ENCODE measurements at regions not wholly inside any gene's neighbourhood (a gene's known extent, or its start where the extent isn't known, plus 50 kb on each side); places are given as distances from the start of the nearest gene placed in this dataset.
"Not testable (repeated sequence)": the region's sequence is repeated elsewhere in the genome, so short reads cannot be mapped to it uniquely, and the experiment has no call there.

DNA sequence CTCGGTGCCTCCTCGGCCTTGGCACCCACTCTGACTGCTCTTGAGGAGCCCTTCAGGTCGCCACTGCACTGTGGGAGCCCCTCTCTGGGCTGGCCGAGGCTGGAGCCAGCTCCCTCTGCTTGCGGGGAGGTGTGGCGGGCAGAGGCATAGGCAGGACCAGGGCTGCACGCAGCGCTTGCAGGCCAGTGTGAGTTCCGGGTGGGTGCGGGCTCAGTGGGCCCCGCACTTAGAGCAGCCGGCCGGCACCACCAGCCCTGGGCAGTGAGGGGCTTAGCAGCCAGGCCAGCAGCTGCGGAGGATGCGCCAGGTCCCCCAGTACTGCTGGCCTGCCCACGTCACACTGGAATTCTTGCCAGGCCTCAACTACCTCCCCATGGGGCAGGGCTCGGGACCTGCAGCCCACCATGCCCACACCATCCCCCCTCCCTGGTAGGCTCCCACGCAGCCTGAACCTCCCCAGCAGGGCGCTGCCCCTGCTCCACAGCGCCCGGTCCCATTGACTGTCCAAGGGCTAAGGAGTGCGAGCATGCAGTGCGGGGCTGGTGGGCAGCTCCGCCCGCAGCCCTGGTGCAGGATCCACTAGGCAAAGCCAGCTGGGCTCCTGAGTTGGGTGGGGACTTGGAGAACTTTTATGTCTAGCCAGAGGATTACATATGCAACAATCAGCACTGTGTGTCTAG, 602.9 kb upstream of the ST8SIA4 start:
- no peak for DNase-seq (ENCODE audit: low read depth)

DNA sequence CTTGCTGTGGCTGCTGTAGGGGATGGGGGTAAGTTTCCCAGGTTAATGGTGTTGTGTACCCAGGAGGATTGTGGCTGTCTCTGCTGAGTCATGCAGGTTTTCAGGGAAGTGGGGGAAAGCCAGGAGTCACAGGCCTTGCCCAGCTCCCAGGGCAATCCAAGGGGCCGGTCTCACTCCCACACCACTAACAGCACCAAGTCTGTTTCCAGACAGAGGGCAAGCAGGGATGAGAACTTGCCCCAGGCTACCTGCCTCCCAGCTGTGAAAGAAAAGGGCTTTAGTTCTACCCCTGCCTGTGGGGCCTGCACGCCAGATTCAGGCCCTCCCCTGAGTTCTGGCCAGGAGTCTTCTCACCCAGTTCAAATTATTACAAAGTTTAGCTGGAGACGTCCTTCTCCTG, 579.8 kb upstream of the ST8SIA4 start:
- no peak for DNase-seq (ENCODE audit: low read depth)

DNA sequence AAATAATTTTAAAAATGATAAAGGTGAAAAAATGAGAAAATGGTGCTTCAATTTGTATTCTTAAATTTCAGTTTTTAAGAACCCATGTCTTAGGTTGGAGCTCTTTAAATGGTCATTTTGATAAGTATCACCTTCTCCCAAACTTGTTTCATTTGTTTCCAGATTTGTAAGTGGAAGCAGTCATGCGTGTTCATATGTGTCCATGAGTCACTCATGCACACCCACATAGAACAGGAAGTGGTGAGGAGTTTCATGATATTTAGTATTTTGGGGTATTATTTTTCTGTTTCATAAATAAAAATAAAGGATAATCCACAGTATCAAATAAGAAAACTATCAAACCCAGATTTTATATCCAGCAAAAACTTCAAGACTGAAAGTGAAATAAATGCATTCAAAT, 570.4 kb upstream of the ST8SIA4 start:
- DNase-seq (ENCODE audit: low read depth): no peak

DNA sequence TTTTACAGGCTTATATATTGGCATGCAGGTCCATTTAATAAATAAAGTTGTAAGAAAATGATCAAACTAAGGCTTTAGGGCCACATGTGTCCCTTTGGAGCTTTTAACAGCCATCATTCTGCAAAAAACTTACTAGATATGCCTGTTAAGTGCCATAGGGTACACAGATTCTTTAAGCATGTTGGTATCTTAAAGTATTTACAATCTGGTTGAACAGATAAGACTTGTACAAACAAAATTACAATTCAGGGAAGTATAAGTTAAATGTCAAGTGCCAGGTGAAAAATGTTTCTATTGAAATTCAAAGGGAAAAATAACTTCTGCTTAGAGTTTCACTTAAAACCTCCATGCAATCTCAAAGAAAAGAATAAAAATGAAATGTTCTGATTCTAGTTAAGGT, 558.4 kb upstream of the ST8SIA4 start:
- no peak for DNase-seq (ENCODE audit: low read depth)

DNA sequence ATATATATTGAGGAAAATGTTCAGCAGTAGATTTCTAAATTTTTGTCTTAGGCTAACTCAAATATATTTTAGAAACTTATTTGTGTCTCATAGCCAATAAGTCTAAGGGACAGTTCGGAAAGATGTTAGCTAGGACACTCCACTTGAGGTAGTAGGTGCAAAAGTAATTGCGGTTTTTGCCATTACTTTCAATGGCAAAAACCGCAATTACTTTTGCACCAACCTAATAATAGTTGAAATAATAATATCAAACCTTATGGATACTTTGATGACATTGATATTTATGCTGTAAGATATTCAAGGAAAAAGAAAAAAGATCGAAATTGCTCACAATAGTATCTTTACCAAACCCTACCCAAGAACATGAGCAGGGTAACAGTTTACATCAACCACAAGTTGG, 555.5 kb upstream of the ST8SIA4 start:
- no peak for DNase-seq (ENCODE audit: low read depth)

DNA sequence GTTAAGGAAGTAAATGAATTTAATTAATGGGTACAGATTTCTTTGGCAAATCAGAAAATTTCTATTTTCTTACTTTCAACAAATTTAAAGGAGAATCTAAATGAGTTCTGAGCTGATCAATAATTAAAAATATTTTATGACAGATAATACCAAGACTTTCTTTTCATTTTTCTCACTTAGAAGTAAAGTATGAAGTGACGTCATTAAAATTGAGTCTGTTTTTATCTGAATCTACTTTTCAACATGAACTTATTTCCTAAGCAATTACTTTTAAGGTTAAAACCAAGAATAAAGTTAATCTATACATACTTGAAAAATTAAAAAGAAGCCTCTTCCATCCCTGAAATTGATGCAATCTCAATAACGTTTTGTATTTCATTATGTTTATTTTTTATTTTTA, 552.8 kb upstream of the ST8SIA4 start:
- DNase-seq (ENCODE audit: low read depth): no peak

DNA sequence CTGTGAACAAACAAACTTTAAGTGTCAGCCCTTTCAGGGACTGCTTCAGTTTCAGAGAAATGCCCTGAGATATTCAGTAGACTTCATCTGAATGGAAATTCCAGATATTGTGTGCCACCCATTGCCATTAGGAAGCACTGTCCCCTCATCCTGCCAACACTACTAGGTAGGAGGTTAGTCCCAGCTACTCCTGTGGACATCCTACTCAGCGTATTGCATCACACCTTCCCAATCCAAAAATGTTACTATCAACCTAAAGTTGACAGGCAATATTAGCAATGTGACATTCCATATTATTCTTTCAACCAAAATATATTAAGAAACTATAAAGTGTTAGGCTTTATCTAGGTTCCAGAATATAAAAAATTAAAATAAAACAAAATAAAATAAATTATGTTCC, 552.0 kb upstream of the ST8SIA4 start:
- DNase-seq (ENCODE audit: low read depth): no peak

DNA sequence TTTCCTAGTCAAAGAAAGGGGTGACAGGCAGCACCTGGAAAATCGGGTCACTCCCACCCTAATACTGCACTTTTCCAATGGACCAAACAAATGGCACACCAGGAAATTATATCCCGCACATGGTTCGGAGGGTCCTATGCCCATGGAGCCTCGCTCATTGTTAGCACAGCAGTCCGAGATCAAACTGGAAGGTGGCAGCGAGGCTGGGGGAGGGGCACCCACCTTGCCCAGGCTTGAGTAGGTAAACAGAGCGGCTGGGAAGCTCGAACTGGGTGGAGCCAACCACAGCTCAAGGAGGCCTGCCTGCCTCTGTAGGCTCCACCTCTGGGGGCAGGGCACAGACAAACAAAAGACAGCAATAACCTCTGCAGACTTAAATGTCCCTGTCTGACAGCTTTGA, 539.2 kb upstream of the ST8SIA4 start:
- not testable (repeated sequence) for DNase-seq (ENCODE audit: low read depth)

DNA sequence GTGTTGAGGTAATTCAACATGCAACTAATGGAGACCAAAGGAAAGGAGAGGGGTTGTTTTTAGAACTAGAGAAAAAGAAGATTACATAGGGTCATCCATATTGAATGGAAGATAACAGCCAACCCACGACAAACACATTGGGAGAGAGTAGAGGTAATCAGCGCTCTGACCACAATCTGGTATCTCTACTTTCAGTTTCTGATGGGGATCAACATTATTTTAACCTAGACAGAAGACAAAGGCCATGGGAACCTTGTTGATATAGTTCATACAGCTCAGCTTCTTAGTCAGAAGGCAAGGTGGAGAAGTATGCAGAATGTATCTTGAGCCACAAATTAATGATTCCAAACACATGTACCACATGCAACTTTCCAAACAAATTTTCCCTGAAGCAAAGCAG, 537.1 kb upstream of the ST8SIA4 start:
- no peak for DNase-seq (ENCODE audit: low read depth)

DNA sequence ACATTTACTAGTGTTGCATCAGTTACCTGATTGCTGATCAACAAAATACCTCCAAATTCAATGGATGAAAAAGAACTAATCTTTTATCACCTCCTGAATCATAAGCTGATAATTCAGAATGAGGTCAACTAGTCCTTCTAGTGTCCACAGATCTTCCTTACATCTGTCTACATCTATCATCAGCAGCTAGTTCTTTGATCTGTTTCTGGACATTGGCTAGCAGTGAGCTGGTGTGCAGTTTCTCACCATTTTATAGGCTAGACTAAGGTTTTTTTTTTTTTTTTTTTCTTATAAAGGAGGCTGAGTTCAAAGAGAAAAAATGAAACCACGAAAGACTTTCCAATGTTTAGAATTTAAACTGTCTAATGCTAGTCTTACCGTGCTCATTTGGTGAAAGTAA, 534.3 kb upstream of the ST8SIA4 start:
- no peak for DNase-seq (ENCODE audit: low read depth)

DNA sequence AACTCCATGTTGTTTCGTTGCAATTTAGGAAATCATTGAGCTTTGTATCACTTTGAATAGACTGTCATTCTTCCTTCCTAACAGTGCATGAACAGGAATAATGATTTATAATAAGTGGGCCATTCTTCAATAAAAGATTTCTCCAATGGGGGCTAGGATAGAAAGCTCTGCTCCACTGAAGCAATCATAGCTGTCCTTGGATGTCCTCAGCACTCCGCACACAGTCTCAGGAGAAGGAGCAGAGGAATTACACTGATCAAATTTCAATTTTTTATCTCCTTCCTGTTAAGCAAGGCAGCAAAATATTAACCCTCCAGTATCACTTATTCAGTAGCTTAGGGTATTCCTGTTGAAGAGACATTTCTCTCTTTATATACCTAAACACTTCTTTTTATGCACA, 532.7 kb upstream of the ST8SIA4 start:
- no peak for DNase-seq (ENCODE audit: low read depth)

DNA sequence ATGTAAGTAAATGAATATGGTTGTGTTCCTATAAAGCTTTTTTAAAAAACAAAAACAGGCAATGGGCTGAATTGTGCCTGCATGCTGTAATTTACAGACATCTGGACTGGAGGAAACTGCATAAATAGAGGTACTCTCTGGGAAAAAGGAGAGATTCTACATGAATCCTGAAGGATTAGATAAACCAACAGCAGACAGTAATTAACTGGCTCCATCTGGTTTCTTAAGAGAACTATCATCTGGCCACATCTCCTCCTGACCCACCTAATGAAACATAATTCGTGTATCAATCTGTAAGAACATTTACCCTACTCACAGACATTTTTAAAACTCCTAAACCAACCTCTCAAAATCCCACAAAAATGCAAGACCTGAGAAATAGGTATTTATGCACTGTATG, 528.1 kb upstream of the ST8SIA4 start:
- DNase-seq (ENCODE audit: low read depth): no peak

DNA sequence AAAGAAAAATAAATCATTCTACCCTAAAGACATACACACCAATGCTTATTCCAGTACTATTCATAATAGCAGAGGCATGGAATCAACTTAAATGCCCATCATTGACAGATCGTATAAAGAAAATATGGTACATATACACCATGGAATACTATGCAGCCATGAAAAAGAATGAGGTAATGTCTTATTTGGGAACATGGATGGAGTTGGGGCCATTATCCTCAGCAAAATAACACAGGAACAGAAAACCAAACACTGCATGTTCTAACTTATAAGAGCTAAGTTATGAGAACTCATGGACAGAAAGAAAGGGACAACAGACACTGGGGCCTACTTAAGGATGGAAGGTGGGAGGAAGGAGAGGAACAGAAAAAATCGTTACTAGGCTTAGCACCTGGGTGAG, 527.5 kb upstream of the ST8SIA4 start:
- DNase-seq (ENCODE audit: low read depth): no peak

DNA sequence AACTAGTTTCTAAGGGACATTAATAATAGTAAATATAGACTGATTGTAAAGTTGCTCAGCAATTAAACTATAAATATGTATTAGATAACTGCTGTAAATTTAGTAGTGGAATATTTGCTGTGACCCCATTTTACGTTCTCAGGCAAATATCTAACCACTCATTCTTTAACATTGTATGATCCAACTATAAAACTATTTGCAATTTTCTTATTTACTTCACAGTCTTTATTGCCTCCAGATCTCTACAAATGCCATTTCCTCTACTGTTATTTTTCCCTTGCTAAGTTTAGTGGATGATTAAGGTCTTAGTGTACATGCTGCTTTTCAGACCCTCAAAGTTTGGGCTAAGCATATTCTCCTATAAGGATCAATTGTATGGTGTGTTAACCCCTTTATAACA, 526.2 kb upstream of the ST8SIA4 start:
- no peak for DNase-seq (ENCODE audit: low read depth)

DNA sequence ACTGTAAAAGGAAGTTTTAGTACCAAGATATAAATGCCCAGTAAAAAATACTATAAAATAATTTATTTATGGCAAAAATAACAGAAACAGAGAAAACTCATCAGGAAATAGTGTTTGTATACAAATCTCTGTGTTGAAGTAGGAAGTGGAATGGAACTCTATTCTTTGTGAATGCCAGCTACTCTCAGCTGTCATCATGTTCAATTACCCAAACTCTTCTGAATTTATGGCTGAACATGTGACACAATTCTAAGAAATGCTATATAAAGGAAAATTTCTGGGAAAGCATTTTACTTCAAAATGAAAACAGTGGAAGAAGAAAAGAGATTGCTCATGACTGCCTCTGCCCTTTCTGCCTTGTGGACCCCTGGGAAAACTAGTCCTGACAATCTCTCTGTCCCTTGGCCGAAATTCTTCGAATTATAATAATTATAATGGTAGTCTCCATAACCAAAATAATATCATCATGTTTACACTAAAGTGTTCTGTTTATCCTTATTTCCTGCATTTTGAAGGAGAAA, 522.3 kb upstream of the ST8SIA4 start:
- no peak for DNase-seq (ENCODE audit: low read depth)

DNA sequence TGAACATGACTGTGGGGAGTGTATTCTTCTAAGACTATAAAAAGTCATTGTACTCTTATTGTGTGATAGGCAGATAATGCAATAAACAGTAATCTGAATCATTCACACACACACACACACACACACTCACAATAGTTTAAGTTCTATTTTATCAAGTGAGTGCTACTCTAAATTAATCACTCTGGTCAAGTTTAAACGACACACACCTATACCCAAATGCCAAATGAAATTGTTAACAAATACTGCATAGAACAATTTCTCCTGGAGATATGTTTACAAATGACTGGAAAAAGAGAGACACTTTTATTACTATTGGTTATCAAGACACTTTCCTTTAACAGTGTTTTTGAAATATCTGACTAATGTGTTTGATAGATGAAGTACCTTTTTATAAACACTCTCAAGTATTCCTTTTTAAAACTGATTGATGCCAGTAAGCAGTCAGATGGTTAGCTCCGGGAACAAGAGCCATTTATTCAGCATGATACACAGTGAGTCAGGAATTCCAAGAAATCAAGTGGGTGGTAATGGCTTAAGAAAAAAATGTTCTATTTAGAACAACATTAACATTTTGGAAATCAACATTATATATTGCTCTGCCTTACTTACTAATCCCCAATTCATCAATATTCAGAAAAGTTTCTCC, 521.6 kb upstream of the ST8SIA4 start:
- no peak for DNase-seq (ENCODE audit: low read depth)

DNA sequence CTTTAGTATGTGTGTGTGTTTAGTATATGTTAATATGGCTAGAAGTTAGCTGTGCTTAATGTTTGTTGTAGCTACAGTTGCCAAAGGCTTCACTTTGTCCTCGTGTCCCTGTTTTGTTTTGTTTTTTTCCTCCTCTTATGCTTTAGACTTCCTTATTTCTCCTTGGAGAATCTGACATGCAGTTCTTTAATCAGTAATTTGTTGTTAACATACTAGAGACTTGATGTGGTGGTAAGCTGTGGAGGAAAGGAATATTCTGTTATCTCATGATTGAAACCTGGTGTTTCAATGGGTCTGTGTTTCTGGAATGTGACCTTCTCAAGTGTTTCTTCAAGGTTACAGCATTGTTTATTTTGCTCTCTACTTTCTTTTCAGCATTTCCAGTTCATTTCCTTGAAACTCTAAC, 515.6 kb upstream of the ST8SIA4 start:
- no peak for DNase-seq (ENCODE audit: low read depth)

DNA sequence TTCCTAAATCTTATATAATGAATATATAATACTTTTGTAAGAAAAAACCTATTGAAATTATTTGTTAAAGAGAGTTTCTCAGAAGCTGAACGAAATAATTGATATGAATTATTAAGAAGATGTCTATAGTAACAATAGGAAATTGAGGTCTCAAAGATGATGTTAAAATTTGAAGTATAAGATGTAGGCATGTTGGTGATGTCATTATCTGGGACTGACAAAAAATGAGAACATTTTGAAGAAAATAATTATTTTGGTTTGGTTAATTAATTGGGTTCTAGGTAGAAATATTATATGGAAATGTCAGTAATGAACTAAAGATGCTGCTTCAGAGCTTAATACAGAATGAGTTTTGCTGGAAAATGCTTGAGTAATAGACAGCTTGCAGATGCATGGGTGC, 501.4 kb upstream of the ST8SIA4 start:
- DNase-seq (ENCODE audit: low read depth): no peak

DNA sequence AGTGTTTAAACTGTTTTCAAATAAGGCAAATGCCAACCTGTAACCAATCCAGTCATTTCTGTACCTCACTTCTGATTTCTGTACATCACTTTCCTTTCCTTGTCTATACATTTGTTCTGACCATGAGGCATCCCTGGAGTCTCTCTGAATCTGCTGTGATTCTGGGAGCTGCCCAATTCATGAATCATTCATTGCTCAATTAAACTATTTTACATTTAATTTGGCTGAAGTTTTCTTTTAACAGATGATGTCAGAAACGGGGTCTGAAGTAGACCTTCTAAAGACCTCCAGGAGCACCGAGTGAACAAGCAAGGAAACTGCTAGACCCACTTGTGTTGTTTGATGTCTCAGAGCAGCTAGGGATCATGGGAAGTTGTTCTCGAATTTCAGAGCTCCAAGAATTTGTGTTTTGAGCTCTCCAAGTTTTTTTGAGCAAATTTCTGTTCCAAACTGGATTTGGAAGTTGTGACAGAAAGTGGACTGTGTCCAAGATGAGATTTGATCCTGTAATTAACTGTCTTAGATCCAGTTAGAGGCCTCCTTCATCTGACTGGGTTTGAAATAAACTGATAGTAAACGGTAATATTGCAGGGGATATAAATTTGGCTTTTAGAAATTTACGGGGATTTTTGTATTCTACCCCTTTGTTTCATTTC, 490.8 kb upstream of the ST8SIA4 start:
- DNase-seq (ENCODE audit: low read depth): no peak

DNA sequence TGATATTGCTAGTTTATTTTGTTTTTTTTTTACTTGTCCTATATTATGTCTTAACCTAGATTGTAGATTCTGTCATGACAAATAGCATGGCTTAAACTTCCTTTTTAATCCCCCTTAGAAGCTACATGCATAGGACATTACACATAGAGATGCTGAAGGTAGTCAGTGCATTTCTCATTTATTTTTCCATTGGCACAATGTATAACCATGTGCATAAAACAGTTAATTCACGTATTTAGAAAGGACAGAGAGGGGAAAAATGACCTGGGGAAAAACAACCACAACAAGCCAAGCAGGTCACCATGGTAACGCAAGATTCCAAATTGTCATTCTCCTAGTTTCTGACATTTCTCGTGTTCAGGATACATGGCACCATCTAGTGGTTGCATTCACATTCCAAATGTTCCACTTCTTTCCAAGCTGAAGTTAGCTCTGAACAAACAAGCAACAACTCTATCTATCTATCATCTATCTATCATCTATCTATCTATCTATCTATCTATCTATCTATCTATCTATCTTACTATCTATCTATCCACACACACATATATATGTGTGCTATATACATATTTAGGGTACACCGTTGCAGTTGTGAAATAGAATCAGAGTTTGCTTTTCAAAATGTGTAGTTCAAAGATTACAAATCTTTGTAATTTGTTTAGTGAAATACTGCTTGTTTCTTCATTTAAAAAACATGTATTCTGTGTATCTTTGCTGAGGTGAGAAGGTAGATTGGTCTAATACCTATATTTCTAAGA, 487.2 kb upstream of the ST8SIA4 start:
- no peak for DNase-seq (ENCODE audit: low read depth)

DNA sequence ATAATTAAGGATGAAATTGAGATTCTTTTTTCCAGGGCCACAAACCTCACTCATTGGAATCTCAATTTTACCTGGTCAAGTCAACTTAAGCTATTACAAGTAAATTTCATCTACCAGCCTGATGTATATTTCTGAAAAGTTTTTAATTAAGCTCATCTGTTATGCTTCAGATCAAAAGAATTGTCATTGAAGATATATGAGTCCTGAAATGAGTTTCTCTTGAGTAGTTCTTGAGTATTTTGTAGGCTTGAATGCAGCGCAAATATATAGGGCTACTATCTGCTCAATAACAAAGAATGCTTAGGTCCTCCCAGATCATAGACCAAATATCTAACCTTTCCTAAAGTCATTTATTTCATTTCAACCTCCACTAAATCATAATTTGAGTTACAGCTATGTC, 482.2 kb upstream of the ST8SIA4 start:
- no peak for DNase-seq (ENCODE audit: low read depth)

DNA sequence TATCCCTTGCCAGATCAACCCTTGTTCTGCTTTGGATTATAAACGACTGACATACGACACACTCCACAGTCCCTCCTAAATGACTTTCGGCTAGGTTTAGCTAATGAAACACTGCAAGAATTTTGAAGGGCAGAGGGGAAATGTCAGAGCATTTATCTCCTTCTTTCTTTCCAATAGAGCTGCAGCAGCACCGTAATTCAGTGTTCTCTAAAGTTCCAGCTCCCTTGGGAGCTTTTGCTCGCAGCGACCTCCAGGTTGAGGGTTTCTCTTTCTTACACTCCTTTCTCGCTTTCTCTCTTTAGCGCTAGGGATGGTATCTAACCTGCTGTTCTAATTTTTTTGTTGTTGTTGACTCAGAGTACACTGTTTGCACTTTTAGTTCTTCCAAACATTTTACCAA, 467.1 kb upstream of the ST8SIA4 start:
- no peak for DNase-seq (ENCODE audit: low read depth)

DNA sequence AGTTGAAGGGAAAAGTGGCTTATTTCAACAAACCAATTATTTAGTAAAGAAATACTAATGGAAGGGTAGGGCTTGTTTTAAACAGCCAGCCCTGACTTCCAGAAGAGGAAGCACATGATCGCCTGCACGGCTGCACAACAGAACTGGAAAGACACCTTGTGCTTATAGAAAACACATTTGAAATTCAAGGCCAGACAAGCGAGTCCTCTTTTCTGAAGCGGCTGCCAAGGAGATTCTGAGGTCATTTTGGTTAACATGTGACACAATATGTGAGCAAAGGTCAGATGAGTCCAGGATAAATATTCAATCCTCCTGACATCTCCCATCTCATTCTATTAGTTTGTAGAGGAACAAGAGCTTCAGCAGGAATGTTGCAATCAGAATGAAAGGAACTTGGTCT, 461.4 kb upstream of the ST8SIA4 start:
- no peak for DNase-seq (ENCODE audit: low read depth)

All from activated T-cell treated with anti-CD3 and anti-CD28 coated beads for 1 hour (primary cell).